ENCODE measurements at regions not wholly inside any gene's neighbourhood (a gene's known extent, or its start where the extent isn't known, plus 50 kb on each side); places are given as distances from the start of the nearest gene placed in this dataset.

GRCh38 chr1:25099343-25099951, 132.9 kb downstream of the SYF2 start:
- Histone ChIP-seq H3K27me3 (ENCODE audit: control insufficient read depth, insufficient read depth, low read length) (peaks cover 34% of the 10 kb centered on the region), H3K36me3 (ENCODE audit: control insufficient read depth, insufficient read depth, low read length) (no peaks in the 10 kb centered on the region), H3K4me3 (ENCODE audit: low read depth, low read length) (no peak overlapping the region)
- TF ChIP-seq CTCF (IDR thresholded peaks at IDR 0.05; ENCODE audit: insufficient read depth, low read length, poor library complexity, severe bottlenecking), result no peak
- no peak for DNase-seq (ENCODE audit: low read depth)

- TF ChIP-seq CTCF (IDR thresholded peaks at IDR 0.05; ENCODE audit: insufficient read depth, low read length, poor library complexity, severe bottlenecking), result no peak
- DNase-seq (ENCODE audit: low read depth), result no peak
- peaks cover 34% of the 10 kb centered on the region for H3K27me3 ChIP-seq (ENCODE audit: control insufficient read depth, insufficient read depth, low read length)
- no peaks in the 10 kb centered on the region for H3K36me3 ChIP-seq (ENCODE audit: control insufficient read depth, insufficient read depth, low read length)
- no peak overlapping the region for H3K4me3 ChIP-seq (ENCODE audit: low read depth, low read length)
Measured at GRCh38 chr1:25098717-25099116, 133.6 kb downstream of the SYF2 start.

- H3K27me3 ChIP-seq (ENCODE audit: control insufficient read depth, insufficient read depth, low read length), result peaks cover 21% of the 10 kb centered on the region
- no peak for DNase-seq (ENCODE audit: low read depth)
- no peak overlapping the region for H3K4me3 ChIP-seq (ENCODE audit: low read depth, low read length)
- H3K36me3 ChIP-seq (ENCODE audit: control insufficient read depth, insufficient read depth, low read length), result no peaks in the 10 kb centered on the region
- TF ChIP-seq CTCF (IDR thresholded peaks at IDR 0.05; ENCODE audit: insufficient read depth, low read length, poor library complexity, severe bottlenecking), result no peak
Measured at GRCh38 chr1:25096307-25097150, 135.8 kb downstream of the SYF2 start.

- TF ChIP-seq CTCF (IDR thresholded peaks at IDR 0.05; ENCODE audit: insufficient read depth, low read length, poor library complexity, severe bottlenecking), result no peak
- Histone ChIP-seq H3K4me3 (ENCODE audit: low read depth, low read length) (no peak overlapping the region), H3K27me3 (ENCODE audit: control insufficient read depth, insufficient read depth, low read length) (peaks cover 22% of the 10 kb centered on the region), H3K36me3 (ENCODE audit: control insufficient read depth, insufficient read depth, low read length) (no peaks in the 10 kb centered on the region)
- no peak for DNase-seq (ENCODE audit: low read depth)
Measured at GRCh38 chr1:25095635-25096200, 136.6 kb downstream of the SYF2 start.

- no peak for TF ChIP-seq CTCF (IDR thresholded peaks at IDR 0.05; ENCODE audit: insufficient read depth, low read length, poor library complexity, severe bottlenecking)
- Histone ChIP-seq H3K4me3 (ENCODE audit: low read depth, low read length) (no peak overlapping the region), H3K36me3 (ENCODE audit: control insufficient read depth, insufficient read depth, low read length) (no peaks in the 10 kb centered on the region), H3K27me3 (ENCODE audit: control insufficient read depth, insufficient read depth, low read length) (peaks cover 23% of the 10 kb centered on the region)
- DNase-seq (ENCODE audit: low read depth), result no peak
Measured at GRCh38 chr1:25094995-25095394, 137.3 kb downstream of the SYF2 start.
